ENCODE measurements at regions not wholly inside any gene's neighbourhood (a gene's known extent, or its start where the extent isn't known, plus 50 kb on each side); places are given as distances from the start of the nearest gene placed in this dataset.

DNA sequence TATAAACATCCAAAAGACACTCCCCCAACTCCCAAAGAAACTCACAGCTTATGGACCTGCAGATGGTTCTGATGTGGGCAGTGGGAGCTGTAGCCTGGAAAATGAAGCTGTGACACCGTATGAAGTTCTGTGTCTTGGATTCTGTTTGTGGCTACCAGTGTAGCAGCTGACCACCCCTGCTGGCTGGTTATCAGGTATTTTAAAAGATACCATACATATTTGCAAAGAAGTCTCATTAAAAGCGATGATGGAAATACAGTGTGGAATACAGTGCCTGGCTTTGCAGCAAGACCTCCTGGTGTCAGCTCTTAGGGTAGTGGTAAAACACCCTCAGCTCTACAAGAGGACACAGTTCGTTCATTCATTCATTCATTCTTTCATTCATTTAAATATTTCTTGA, 194.3 kb upstream of the PRKCQ start:
- TF ChIP-seq CEBPB (IDR thresholded peaks at IDR 0.05; ENCODE audit: low read depth) (no peak), RAD21 (IDR thresholded peaks at IDR 0.05; ENCODE audit: low read depth) (no peak), POLR2AphosphoS5 (IDR thresholded peaks at IDR 0.05; ENCODE audit: low read depth, low read length) (no peak), TCF7L2 (IDR thresholded peaks at IDR 0.05; ENCODE audit: borderline replicate concordance, extremely low read depth, insufficient read depth, insufficient read length) (no peak), POLR2A (IDR thresholded peaks at IDR 0.05; ENCODE audit: borderline replicate concordance, extremely low read depth, insufficient read depth, insufficient read length) (no peak), SIN3A (IDR thresholded peaks at IDR 0.05; ENCODE audit: low read depth) (no peak), EZH2 (IDR thresholded peaks at IDR 0.05) (no peak), YY1 (IDR thresholded peaks at IDR 0.05; ENCODE audit: extremely low read depth, insufficient replicate concordance, low read depth, low read length) (no peak), EZH2phosphoT487 (IDR thresholded peaks at IDR 0.05; ENCODE audit: borderline replicate concordance) (no peak), FOSL1 (IDR thresholded peaks at IDR 0.05; ENCODE audit: low read depth) (no peak)
- TF ChIP-seq, protein P1, sequence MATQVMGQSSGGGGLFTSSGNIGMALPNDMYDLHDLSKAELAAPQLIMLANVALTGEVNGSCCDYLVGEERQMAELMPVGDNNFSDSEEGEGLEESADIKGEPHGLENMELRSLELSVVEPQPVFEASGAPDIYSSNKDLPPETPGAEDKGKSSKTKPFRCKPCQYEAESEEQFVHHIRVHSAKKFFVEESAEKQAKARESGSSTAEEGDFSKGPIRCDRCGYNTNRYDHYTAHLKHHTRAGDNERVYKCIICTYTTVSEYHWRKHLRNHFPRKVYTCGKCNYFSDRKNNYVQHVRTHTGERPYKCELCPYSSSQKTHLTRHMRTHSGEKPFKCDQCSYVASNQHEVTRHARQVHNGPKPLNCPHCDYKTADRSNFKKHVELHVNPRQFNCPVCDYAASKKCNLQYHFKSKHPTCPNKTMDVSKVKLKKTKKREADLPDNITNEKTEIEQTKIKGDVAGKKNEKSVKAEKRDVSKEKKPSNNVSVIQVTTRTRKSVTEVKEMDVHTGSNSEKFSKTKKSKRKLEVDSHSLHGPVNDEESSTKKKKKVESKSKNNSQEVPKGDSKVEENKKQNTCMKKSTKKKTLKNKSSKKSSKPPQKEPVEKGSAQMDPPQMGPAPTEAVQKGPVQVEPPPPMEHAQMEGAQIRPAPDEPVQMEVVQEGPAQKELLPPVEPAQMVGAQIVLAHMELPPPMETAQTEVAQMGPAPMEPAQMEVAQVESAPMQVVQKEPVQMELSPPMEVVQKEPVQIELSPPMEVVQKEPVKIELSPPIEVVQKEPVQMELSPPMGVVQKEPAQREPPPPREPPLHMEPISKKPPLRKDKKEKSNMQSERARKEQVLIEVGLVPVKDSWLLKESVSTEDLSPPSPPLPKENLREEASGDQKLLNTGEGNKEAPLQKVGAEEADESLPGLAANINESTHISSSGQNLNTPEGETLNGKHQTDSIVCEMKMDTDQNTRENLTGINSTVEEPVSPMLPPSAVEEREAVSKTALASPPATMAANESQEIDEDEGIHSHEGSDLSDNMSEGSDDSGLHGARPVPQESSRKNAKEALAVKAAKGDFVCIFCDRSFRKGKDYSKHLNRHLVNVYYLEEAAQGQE (IDR thresholded peaks at IDR 0.05; ENCODE audit: low read depth): no peak
- TF ChIP-seq, protein P2, sequence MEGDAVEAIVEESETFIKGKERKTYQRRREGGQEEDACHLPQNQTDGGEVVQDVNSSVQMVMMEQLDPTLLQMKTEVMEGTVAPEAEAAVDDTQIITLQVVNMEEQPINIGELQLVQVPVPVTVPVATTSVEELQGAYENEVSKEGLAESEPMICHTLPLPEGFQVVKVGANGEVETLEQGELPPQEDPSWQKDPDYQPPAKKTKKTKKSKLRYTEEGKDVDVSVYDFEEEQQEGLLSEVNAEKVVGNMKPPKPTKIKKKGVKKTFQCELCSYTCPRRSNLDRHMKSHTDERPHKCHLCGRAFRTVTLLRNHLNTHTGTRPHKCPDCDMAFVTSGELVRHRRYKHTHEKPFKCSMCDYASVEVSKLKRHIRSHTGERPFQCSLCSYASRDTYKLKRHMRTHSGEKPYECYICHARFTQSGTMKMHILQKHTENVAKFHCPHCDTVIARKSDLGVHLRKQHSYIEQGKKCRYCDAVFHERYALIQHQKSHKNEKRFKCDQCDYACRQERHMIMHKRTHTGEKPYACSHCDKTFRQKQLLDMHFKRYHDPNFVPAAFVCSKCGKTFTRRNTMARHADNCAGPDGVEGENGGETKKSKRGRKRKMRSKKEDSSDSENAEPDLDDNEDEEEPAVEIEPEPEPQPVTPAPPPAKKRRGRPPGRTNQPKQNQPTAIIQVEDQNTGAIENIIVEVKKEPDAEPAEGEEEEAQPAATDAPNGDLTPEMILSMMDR (IDR thresholded peaks at IDR 0.05 in 2 of 3, conservative IDR thresholded peaks at IDR 0.05 in 1 of 3; ENCODE audit: borderline replicate concordance in 1 of 3, insufficient read depth in 1 of 3, low read depth in 2 of 3, low read length in 2 of 3): no peak
- TF ChIP-seq, protein P3, sequence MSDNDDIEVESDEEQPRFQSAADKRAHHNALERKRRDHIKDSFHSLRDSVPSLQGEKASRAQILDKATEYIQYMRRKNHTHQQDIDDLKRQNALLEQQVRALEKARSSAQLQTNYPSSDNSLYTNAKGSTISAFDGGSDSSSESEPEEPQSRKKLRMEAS (IDR thresholded peaks at IDR 0.05): no peak
- TF ChIP-seq, protein P4, sequence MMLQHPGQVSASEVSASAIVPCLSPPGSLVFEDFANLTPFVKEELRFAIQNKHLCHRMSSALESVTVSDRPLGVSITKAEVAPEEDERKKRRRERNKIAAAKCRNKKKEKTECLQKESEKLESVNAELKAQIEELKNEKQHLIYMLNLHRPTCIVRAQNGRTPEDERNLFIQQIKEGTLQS (IDR thresholded peaks at IDR 0.05): no peak

Data from HCT116 (cell line).